ENCODE measurements at regions not wholly inside any gene's neighbourhood (a gene's known extent, or its start where the extent isn't known, plus 50 kb on each side); places are given as distances from the start of the nearest gene placed in this dataset.

DNA sequence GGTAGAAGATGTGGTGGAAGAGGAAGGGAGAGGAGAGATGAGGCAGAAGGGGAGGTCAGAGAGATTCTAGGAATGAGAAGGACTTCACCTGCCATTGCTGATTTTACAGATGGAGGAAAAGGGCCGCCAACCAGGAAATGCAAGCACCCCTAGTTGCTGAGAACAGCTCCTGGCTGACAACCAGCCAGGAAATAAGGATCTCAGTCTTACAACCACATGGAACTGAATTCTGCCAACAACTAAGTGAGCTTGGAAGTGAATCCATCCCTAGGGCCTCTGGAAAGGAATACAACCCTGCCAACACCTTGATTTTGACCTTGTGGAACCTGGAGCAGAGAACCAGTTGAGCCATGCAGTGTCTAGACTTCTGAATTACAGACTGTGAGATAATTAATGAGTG lies 86.6 kb downstream of the EDEM1 start:
- no peak overlapping the region for H3K27ac ChIP-seq
- CTCF ChIA-PET: interaction anchor here (1.1 kb wide), 1 partner anchor 47 kb away, joined by 4 read pairs; no protein-coding TSS in a partner anchor
- no peak for DNase-seq (ENCODE audit: low read depth in 1 of 2, low spot score in 1 of 2)
- TF ChIP-seq ZSCAN20 (CRISPR knock-in tag; IDR thresholded peaks at IDR 0.05) (no peak), RFX5 (IDR thresholded peaks at IDR 0.05) (no peak), HEYL (CRISPR knock-in tag; IDR thresholded peaks at IDR 0.05) (no peak), CBX8 (IDR thresholded peaks at IDR 0.05) (no peak), FOSL2 (IDR thresholded peaks at IDR 0.05) (no peak), FOSL2 (CRISPR knock-in tag; IDR thresholded peaks at IDR 0.05) (no peak), SREBF2 (IDR thresholded peaks at IDR 0.05) (no peak), HOXA7 (CRISPR knock-in tag; IDR thresholded peaks at IDR 0.05) (no peak), JUNB (IDR thresholded peaks at IDR 0.05) (no peak), EHMT2 (IDR thresholded peaks at IDR 0.05; ENCODE audit: low read depth) (no peak), ZC3H11A (IDR thresholded peaks at IDR 0.05) (no peak), FOXS1 (CRISPR knock-in tag; IDR thresholded peaks at IDR 0.05) (no peak), MAFK (IDR thresholded peaks at IDR 0.05; ENCODE audit: partially characterized antibody) (no peak), NPAS2 (CRISPR knock-in tag; IDR thresholded peaks at IDR 0.05; ENCODE audit: borderline replicate concordance) (no peak), CHD2 (IDR thresholded peaks at IDR 0.05; ENCODE audit: low read length, partially characterized antibody) (no peak), KDM5A (IDR thresholded peaks at IDR 0.05) (no peak), CHD4 (IDR thresholded peaks at IDR 0.05; ENCODE audit: borderline replicate concordance) (no peak), KDM1A (IDR thresholded peaks at IDR 0.05; ENCODE audit: low read depth) (no peak), SMC3 (IDR thresholded peaks at IDR 0.05) (no peak)
- FAIRE-seq: no peak
- no peaks in the 10 kb centered on the region for H3K9me3 ChIP-seq
- no peak overlapping the region for H3K4me3 ChIP-seq
- H3K4me1 ChIP-seq: no peaks in the 10 kb centered on the region
- POLR2A ChIA-PET: no interaction called here
- no peak overlapping the region for H3K4me2 ChIP-seq
- no peak for ATAC-seq
- 65% methylated on average over 1 of the region's 1 CpG for WGBS (ENCODE audit: missing lambda C conversion rate)

DNA sequence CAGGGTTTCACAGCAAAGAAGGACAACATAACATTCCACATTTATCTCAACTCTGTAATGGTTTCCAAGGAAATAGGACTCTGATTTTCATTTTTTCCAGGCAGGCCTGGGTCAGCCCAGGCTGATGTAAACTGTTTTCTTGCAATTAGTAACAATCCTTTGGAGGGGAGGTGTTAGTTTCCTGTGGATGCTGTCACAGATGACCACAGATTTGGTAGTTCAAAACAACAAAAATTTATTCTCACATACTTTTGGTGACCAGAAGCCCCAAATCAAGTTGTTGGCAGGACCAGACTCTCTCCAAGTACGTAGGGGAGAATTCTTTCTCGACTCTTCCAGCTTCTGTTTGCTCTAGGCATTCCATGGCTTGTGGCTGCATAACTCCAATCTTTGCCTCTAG lies 88.0 kb downstream of the EDEM1 start:
- ATAC-seq: no peak
- CTCF ChIA-PET: interaction anchor here (0.6 kb wide), 1 partner anchor 549 kb away, joined by 5 read pairs; no protein-coding TSS in a partner anchor

More for the DNA sequence above, 88.0 kb downstream of the EDEM1 start:
- FAIRE-seq (no peak), DNase-seq (ENCODE audit: low read depth in 1 of 2, low spot score in 1 of 2) (no peak)
- H3K4me1 ChIP-seq: no peaks in the 10 kb centered on the region
- H3K4me3 ChIP-seq: no peak overlapping the region
- no peak overlapping the region for H3K4me2 ChIP-seq
- WGBS (ENCODE audit: missing lambda C conversion rate): 17% methylated on average over 2 of the region's 2 CpGs
- POLR2A ChIA-PET: no interaction called here
- no peak overlapping the region for H3K27ac ChIP-seq
- 0 out of 3 replicates have a peak, but pooled peaks cover 1% of the 10 kb centered on the region for H3K9me3 ChIP-seq
- TF ChIP-seq, protein P1, sequence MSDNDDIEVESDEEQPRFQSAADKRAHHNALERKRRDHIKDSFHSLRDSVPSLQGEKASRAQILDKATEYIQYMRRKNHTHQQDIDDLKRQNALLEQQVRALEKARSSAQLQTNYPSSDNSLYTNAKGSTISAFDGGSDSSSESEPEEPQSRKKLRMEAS (IDR thresholded peaks at IDR 0.05): no peak
- TF ChIP-seq, protein P2, sequence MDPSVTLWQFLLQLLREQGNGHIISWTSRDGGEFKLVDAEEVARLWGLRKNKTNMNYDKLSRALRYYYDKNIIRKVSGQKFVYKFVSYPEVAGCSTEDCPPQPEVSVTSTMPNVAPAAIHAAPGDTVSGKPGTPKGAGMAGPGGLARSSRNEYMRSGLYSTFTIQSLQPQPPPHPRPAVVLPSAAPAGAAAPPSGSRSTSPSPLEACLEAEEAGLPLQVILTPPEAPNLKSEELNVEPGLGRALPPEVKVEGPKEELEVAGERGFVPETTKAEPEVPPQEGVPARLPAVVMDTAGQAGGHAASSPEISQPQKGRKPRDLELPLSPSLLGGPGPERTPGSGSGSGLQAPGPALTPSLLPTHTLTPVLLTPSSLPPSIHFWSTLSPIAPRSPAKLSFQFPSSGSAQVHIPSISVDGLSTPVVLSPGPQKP (IDR thresholded peaks at IDR 0.05; ENCODE audit: low read depth, low read length): no peak
- no peak for TF ChIP-seq NR3C1 (IDR thresholded peaks at IDR 0.05)
- TF ChIP-seq RFX5 (IDR thresholded peaks at IDR 0.05): no peak
- TF ChIP-seq ZNF302 (CRISPR knock-in tag; IDR thresholded peaks at IDR 0.05): no peak
- no peak for TF ChIP-seq EP300 (IDR thresholded peaks at IDR 0.05)
- TF ChIP-seq NFE2L2 (conservative IDR thresholded peaks at IDR 0.05; ENCODE audit: low read length): no peak
- TF ChIP-seq, protein P3, sequence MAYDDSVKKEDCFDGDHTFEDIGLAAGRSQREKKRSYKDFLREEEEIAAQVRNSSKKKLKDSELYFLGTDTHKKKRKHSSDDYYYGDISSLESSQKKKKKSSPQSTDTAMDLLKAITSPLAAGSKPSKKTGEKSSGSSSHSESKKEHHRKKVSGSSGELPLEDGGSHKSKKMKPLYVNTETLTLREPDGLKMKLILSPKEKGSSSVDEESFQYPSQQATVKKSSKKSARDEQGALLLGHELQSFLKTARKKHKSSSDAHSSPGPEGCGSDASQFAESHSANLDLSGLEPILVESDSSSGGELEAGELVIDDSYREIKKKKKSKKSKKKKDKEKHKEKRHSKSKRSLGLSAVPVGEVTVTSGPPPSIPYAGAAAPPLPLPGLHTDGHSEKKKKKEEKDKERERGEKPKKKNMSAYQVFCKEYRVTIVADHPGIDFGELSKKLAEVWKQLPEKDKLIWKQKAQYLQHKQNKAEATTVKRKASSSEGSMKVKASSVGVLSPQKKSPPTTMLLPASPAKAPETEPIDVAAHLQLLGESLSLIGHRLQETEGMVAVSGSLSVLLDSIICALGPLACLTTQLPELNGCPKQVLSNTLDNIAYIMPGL (CRISPR knock-in tag; IDR thresholded peaks at IDR 0.05; ENCODE audit: borderline replicate concordance): no peak
- TF ChIP-seq, protein P4, sequence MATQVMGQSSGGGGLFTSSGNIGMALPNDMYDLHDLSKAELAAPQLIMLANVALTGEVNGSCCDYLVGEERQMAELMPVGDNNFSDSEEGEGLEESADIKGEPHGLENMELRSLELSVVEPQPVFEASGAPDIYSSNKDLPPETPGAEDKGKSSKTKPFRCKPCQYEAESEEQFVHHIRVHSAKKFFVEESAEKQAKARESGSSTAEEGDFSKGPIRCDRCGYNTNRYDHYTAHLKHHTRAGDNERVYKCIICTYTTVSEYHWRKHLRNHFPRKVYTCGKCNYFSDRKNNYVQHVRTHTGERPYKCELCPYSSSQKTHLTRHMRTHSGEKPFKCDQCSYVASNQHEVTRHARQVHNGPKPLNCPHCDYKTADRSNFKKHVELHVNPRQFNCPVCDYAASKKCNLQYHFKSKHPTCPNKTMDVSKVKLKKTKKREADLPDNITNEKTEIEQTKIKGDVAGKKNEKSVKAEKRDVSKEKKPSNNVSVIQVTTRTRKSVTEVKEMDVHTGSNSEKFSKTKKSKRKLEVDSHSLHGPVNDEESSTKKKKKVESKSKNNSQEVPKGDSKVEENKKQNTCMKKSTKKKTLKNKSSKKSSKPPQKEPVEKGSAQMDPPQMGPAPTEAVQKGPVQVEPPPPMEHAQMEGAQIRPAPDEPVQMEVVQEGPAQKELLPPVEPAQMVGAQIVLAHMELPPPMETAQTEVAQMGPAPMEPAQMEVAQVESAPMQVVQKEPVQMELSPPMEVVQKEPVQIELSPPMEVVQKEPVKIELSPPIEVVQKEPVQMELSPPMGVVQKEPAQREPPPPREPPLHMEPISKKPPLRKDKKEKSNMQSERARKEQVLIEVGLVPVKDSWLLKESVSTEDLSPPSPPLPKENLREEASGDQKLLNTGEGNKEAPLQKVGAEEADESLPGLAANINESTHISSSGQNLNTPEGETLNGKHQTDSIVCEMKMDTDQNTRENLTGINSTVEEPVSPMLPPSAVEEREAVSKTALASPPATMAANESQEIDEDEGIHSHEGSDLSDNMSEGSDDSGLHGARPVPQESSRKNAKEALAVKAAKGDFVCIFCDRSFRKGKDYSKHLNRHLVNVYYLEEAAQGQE (IDR thresholded peaks at IDR 0.05): no peak
- TF ChIP-seq, protein P5, sequence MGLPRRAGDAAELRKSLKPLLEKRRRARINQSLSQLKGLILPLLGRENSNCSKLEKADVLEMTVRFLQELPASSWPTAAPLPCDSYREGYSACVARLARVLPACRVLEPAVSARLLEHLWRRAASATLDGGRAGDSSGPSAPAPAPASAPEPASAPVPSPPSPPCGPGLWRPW (IDR thresholded peaks at IDR 0.05): no peak
- TF ChIP-seq RCOR1 (IDR thresholded peaks at IDR 0.05; ENCODE audit: low read depth, low read length): no peak
- no peak for TF ChIP-seq MAFK (IDR thresholded peaks at IDR 0.05; ENCODE audit: partially characterized antibody)
- TF ChIP-seq FOXS1 (CRISPR knock-in tag; IDR thresholded peaks at IDR 0.05): no peak

All from A549 (cell line).